ENCODE measurements at regions not wholly inside any gene's neighbourhood (a gene's known extent, or its start where the extent isn't known, plus 50 kb on each side); places are given as distances from the start of the nearest gene placed in this dataset.

GRCh38 chr4:160299608-160300007 is 1196.7 kb downstream of the RAPGEF2 start (continued):
- no peak for TF ChIP-seq KDM1A (IDR thresholded peaks at IDR 0.05; ENCODE audit: borderline replicate concordance)

DNA sequence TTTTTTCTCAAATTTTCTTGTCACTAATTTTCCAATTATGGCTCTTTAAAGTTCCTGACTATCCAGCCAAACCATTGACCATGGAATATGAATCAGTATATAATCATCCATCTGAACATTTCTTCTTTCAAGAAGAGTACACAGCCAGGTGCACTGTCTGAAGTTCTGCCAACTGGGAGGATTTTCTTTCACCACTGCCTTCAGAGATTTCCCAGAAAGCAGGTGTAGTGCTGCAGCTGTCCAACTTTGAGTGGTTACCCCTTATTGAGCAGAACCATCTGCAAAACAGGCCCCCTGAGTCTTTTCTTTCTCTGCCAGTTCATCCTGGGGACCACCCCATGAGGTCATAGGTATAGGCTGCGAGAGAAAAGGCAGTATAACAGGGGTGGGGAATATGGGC is 1213.2 kb downstream of the RAPGEF2 start:
- no peaks in the 10 kb centered on the region for H3K79me2 ChIP-seq (ENCODE audit: control insufficient read depth, insufficient read depth, low read length)
- TF ChIP-seq, protein P1, sequence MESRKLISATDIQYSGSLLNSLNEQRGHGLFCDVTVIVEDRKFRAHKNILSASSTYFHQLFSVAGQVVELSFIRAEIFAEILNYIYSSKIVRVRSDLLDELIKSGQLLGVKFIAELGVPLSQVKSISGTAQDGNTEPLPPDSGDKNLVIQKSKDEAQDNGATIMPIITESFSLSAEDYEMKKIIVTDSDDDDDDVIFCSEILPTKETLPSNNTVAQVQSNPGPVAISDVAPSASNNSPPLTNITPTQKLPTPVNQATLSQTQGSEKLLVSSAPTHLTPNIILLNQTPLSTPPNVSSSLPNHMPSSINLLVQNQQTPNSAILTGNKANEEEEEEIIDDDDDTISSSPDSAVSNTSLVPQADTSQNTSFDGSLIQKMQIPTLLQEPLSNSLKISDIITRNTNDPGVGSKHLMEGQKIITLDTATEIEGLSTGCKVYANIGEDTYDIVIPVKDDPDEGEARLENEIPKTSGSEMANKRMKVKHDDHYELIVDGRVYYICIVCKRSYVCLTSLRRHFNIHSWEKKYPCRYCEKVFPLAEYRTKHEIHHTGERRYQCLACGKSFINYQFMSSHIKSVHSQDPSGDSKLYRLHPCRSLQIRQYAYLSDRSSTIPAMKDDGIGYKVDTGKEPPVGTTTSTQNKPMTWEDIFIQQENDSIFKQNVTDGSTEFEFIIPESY (IDR thresholded peaks at IDR 0.05), result no peak
- TF ChIP-seq SP1 (IDR thresholded peaks at IDR 0.05; ENCODE audit: low read depth, low read length), result no peak
- TF ChIP-seq BHLHE40 (IDR thresholded peaks at IDR 0.05; ENCODE audit: borderline replicate concordance in 1 of 2, low read depth in 2 of 2, low read length in 1 of 2), result no peak
- no peak for TF ChIP-seq ZSCAN29 (IDR thresholded peaks at IDR 0.05)
- TF ChIP-seq TCF3 (IDR thresholded peaks at IDR 0.05; ENCODE audit: borderline replicate concordance, insufficient read depth, low read depth, low read length), result no peak
- no peak for TF ChIP-seq MTA3 (IDR thresholded peaks at IDR 0.05; ENCODE audit: borderline replicate concordance, low read length)
- TF ChIP-seq MTA2 (IDR thresholded peaks at IDR 0.05; ENCODE audit: low read depth), result no peak
- no peak for TF ChIP-seq RUNX3 (IDR thresholded peaks at IDR 0.05; ENCODE audit: low read length)
- no peak for TF ChIP-seq DPF2 (IDR thresholded peaks at IDR 0.05)
- no peak for TF ChIP-seq CREM (IDR thresholded peaks at IDR 0.05; ENCODE audit: low read depth)
- TF ChIP-seq NFIC (IDR thresholded peaks at IDR 0.05; ENCODE audit: low read depth, low read length), result no peak
- TF ChIP-seq, protein P2, sequence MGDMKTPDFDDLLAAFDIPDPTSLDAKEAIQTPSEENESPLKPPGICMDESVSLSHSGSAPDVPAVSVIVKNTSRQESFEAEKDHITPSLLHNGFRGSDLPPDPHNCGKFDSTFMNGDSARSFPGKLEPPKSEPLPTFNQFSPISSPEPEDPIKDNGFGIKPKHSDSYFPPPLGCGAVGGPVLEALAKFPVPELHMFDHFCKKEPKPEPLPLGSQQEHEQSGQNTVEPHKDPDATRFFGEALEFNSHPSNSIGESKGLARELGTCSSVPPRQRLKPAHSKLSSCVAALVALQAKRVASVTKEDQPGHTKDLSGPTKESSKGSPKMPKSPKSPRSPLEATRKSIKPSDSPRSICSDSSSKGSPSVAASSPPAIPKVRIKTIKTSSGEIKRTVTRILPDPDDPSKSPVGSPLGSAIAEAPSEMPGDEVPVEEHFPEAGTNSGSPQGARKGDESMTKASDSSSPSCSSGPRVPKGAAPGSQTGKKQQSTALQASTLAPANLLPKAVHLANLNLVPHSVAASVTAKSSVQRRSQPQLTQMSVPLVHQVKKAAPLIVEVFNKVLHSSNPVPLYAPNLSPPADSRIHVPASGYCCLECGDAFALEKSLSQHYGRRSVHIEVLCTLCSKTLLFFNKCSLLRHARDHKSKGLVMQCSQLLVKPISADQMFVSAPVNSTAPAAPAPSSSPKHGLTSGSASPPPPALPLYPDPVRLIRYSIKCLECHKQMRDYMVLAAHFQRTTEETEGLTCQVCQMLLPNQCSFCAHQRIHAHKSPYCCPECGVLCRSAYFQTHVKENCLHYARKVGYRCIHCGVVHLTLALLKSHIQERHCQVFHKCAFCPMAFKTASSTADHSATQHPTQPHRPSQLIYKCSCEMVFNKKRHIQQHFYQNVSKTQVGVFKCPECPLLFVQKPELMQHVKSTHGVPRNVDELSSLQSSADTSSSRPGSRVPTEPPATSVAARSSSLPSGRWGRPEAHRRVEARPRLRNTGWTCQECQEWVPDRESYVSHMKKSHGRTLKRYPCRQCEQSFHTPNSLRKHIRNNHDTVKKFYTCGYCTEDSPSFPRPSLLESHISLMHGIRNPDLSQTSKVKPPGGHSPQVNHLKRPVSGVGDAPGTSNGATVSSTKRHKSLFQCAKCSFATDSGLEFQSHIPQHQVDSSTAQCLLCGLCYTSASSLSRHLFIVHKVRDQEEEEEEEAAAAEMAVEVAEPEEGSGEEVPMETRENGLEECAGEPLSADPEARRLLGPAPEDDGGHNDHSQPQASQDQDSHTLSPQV (IDR thresholded peaks at IDR 0.05), result no peak
- no peak for TF ChIP-seq RAD51 (IDR thresholded peaks at IDR 0.05)
- TF ChIP-seq, protein P3, sequence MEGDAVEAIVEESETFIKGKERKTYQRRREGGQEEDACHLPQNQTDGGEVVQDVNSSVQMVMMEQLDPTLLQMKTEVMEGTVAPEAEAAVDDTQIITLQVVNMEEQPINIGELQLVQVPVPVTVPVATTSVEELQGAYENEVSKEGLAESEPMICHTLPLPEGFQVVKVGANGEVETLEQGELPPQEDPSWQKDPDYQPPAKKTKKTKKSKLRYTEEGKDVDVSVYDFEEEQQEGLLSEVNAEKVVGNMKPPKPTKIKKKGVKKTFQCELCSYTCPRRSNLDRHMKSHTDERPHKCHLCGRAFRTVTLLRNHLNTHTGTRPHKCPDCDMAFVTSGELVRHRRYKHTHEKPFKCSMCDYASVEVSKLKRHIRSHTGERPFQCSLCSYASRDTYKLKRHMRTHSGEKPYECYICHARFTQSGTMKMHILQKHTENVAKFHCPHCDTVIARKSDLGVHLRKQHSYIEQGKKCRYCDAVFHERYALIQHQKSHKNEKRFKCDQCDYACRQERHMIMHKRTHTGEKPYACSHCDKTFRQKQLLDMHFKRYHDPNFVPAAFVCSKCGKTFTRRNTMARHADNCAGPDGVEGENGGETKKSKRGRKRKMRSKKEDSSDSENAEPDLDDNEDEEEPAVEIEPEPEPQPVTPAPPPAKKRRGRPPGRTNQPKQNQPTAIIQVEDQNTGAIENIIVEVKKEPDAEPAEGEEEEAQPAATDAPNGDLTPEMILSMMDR (IDR thresholded peaks at IDR 0.05 in 2 of 3, conservative IDR thresholded peaks at IDR 0.05 in 1 of 3; ENCODE audit: control insufficient read depth in 2 of 3, extremely low read depth in 1 of 3, insufficient read depth in 1 of 3, low read depth in 3 of 3, low read length in 3 of 3), result no peak
- no peak for TF ChIP-seq ZNF384 (IDR thresholded peaks at IDR 0.05; ENCODE audit: borderline replicate concordance, low read depth, low read length)
- H3K9me3 ChIP-seq (replicated peaks; ENCODE audit: control insufficient read depth, insufficient read depth, low read length), result no peaks in the 10 kb centered on the region
- no peak overlapping the region for H2AFZ ChIP-seq (ENCODE audit: control insufficient read depth, low read depth, low read length)
- in situ Hi-C loops (cut with MboI), result no loop called here
- no peak for FAIRE-seq
- ChIA-PET RAD21 (ENCODE audit: unreplicated experiment) (no interaction called here), CTCF (no interaction called here), SMC1A (ENCODE audit: uncharacterized antibody, unreplicated experiment) (no interaction called here), POLR2A (no interaction called here)
- H3K27ac ChIP-seq (ENCODE audit: control insufficient read depth, insufficient read depth), result no peak overlapping the region
- WGBS (ENCODE audit: insufficient coverage, insufficient replicate concordance, low lambda C conversion rate, missing lambda C conversion rate), result 0% methylated on average over 1 of the region's 1 CpG
- BruUV-seq (replicated peaks), result no TSS peak
- intact Hi-C loops (cut with micrococcal nuclease; ENCODE audit: unreplicated experiment), result no loop called here
- H3K4me1 ChIP-seq (ENCODE audit: control insufficient read depth, insufficient read depth, low read length), result no peaks in the 10 kb centered on the region
- no peaks in the 10 kb centered on the region for H4K20me1 ChIP-seq (ENCODE audit: control insufficient read depth, insufficient read depth)
- H3K4me2 ChIP-seq (ENCODE audit: control insufficient read depth, insufficient read depth), result no peak overlapping the region
- ATAC-seq, result no peak
- H3K4me3 ChIP-seq, result no peak overlapping the region
- H3K36me3 ChIP-seq (ENCODE audit: control insufficient read depth in 2 of 2, insufficient read depth in 2 of 2, low read length in 1 of 2), result no peaks in the 10 kb centered on the region
- DNase-seq (ENCODE audit: low read depth, low spot score), result no peak
- H3K27me3 ChIP-seq (replicated peaks in 1 of 2; ENCODE audit: control insufficient read depth in 2 of 2, insufficient read depth in 2 of 2, low read length in 1 of 2), result no peaks in the 10 kb centered on the region
- H3K9ac ChIP-seq (ENCODE audit: control insufficient read depth, insufficient read depth, low read length), result no peak overlapping the region
